GM12878 (cell line): ENCODE measurements at regions not wholly inside any gene's neighbourhood (a gene's known extent, or its start where the extent isn't known, plus 50 kb on each side); places are given as distances from the start of the nearest gene placed in this dataset.

ENCODE experiments used
- ATAC-seq: fragments of 200-7000 bp; cut with Tn5 transposase; 3 replicates; pipeline ENCODE4 v1.9.1; 2020; ENCODE audit warnings: mild to moderate bottlenecking, moderate library complexity
- BruUV-seq: library from RNA; stranded (reverse); fragments of 400-500 nt; replicated peaks from 2 replicates; lab custom pipeline; 2021; lab: Mats Ljungman, UMichigan
- CTCF ChIA-PET: fragments of 300-600 bp; sonication (Branson Sonifier 250); formaldehyde crosslinking; extraction: SDS; loops from one replicate; lab custom pipeline; 2021; ENCODE audit warnings: inconsistent platforms; lab: Yijun Ruan, JAX
- POLR2A ChIA-PET: fragments of 350-600 bp; formaldehyde crosslinking; extraction: SDS; loops from one replicate; lab custom pipeline; 2021; ENCODE audit warnings: inconsistent platforms; lab: Charles Lee
- RAD21 ChIA-PET: fragments of 300-600 bp; sonication (Branson Sonifier 250); formaldehyde crosslinking; loops from one replicate; lab custom pipeline; 2023; ENCODE audit warnings: antibody characterized with exemption; ENCODE audit not compliant: unreplicated experiment; lab: Charles Lee
- SMC1A ChIA-PET: fragments of 300-600 bp; sonication (Branson Sonifier 250); formaldehyde crosslinking; loops from one replicate; lab custom pipeline; 2023; ENCODE audit not compliant: unreplicated experiment, uncharacterized antibody; lab: Charles Lee
- DNase-seq: peaks from one replicate; pipeline ENCODE4 v3.0.0-alpha.2; 2011; ENCODE audit warnings: low read depth, low spot score
- FAIRE-seq: peaks from 3 replicates; lab custom pipeline; 2011; peaks lifted over from hg19 to GRCh38; lab: Jason Lieb, UNC
- H2AFZ ChIP-seq: 2 replicates; pipeline ENCODE4 v1.6.0; 2011; ENCODE audit warnings: low read depth, low read length, control low read depth; ENCODE audit not compliant: control insufficient read depth
- H3K27ac ChIP-seq: 2 replicates; pipeline ENCODE4 v1.5.1; 2011; ENCODE audit warnings: control low read depth; ENCODE audit not compliant: control insufficient read depth, insufficient read depth
- H3K27me3 ChIP-seq, 2 experiments: replicated peaks in 1 of 2; 2 replicates each; pipeline versions ENCODE4 v1.6.0 to v1.6.1; 2011; ENCODE audit warnings: low read length in 1 of 2; ENCODE audit not compliant: control insufficient read depth in 2 of 2, insufficient read depth in 2 of 2
- H3K36me3 ChIP-seq, 2 experiments: 2 replicates each; pipeline ENCODE4 v1.5.1; 2011; ENCODE audit warnings: low read length in 1 of 2; ENCODE audit not compliant: control insufficient read depth in 2 of 2, insufficient read depth in 2 of 2
- H3K4me1 ChIP-seq: 2 replicates; pipeline ENCODE4 v1.6.1; 2011; ENCODE audit warnings: mild to moderate bottlenecking, low read length, moderate library complexity, mixed read lengths; ENCODE audit not compliant: control insufficient read depth, insufficient read depth
- H3K4me2 ChIP-seq: 2 replicates; pipeline ENCODE4 v1.6.0; 2011; ENCODE audit warnings: control low read depth; ENCODE audit not compliant: control insufficient read depth, insufficient read depth
- H3K4me3 ChIP-seq: fragments of 200-600 bp; sonication (generic); 2 replicates; pipeline ENCODE4 v1.5.1; 2016
- H3K79me2 ChIP-seq: 2 replicates; pipeline ENCODE4 v1.6.0; 2011; ENCODE audit warnings: low read length; ENCODE audit not compliant: control insufficient read depth, insufficient read depth
- H3K9ac ChIP-seq: 2 replicates; pipeline ENCODE4 v1.8.0; 2011; ENCODE audit warnings: low read length, control low read depth, mixed read lengths; ENCODE audit not compliant: control insufficient read depth, insufficient read depth
- H3K9me3 ChIP-seq: replicated peaks from 3 replicates; pipeline ENCODE4 v1.5.1; 2011; ENCODE audit warnings: mild to moderate bottlenecking, low read length; ENCODE audit not compliant: control insufficient read depth, insufficient read depth
- H4K20me1 ChIP-seq: 2 replicates; pipeline ENCODE4 v1.6.0; 2011; ENCODE audit not compliant: control insufficient read depth, insufficient read depth
- CEBPB ChIP-seq, 2 experiments: fragments of 150-350 bp in 1 of 2; IDR thresholded peaks; 2 replicates each; pipeline ENCODE4 v1.6.1; 2012 to 2014; ENCODE audit warnings: low read depth in 2 of 2, low read length in 2 of 2, borderline replicate concordance in 1 of 2, inconsistent platforms in 1 of 2
- ETV6 ChIP-seq, 2 experiments: fragments of 450-650 bp in 1 of 2; IDR thresholded peaks in 1 of 2; conservative IDR thresholded peaks in 1 of 2; 2 replicates each; pipeline ENCODE4 v1.6.1; 2014; ENCODE audit warnings: antibody characterized with exemption in 1 of 2, borderline replicate concordance in 1 of 2, low read depth in 1 of 2, mild to moderate bottlenecking in 1 of 2, moderate library complexity in 1 of 2
- GABPA ChIP-seq: IDR thresholded peaks from 2 replicates; pipeline ENCODE4 v1.6.1; 2014; ENCODE audit warnings: antibody characterized with exemption, low read depth, mild to moderate bottlenecking, inconsistent platforms
- IKZF2 ChIP-seq, 2 experiments: fragments of 450-650 bp; IDR thresholded peaks; 2 replicates each; pipeline ENCODE4 v1.6.1; 2017; ENCODE audit warnings: mild to moderate bottlenecking in 2 of 2, moderate library complexity in 2 of 2
- NR2C1 ChIP-seq: fragments of 450-650 bp; IDR thresholded peaks from 2 replicates; pipeline ENCODE4 v1.6.1; 2017; ENCODE audit warnings: antibody characterized with exemption, mild to moderate bottlenecking, moderate library complexity
- RFX5 ChIP-seq: IDR thresholded peaks from 2 replicates; pipeline ENCODE4 v1.6.1; 2011; ENCODE audit warnings: low read depth, low read length, improper control_type of control experiment
- SREBF2 ChIP-seq: IDR thresholded peaks from 2 replicates; pipeline ENCODE4 v1.6.1; 2012; ENCODE audit warnings: mild to moderate bottlenecking, low read length
- TBL1XR1 ChIP-seq: IDR thresholded peaks from 2 replicates; pipeline ENCODE4 v1.6.1; 2012; ENCODE audit warnings: low read depth, low read length, improper control_type of control experiment
- YY1 ChIP-seq: IDR thresholded peaks from 2 replicates; pipeline ENCODE4 v1.6.1; 2011; ENCODE audit warnings: low read depth, mild to moderate bottlenecking, low read length
- ZBTB4 ChIP-seq: fragments of 450-650 bp; formaldehyde crosslinking; IDR thresholded peaks from 2 replicates; pipeline ENCODE4 v1.4.0; 2022; ENCODE audit warnings: mild to moderate bottlenecking, moderate library complexity
- ZNF622 ChIP-seq: fragments of 450-650 bp; IDR thresholded peaks from 2 replicates; pipeline ENCODE4 v1.6.1; 2017; ENCODE audit warnings: mild to moderate bottlenecking, inconsistent platforms
- WGBS: methylation state at CpG from one replicate; pipeline ENCODE4 v1.1.6; 2016; ENCODE audit warnings: low lambda C conversion rate; ENCODE audit not compliant: insufficient replicate concordance, insufficient coverage; ENCODE audit errors: missing lambda C conversion rate; 5-methylcytosine and 5-hydroxymethylcytosine counted together
- in situ Hi-C: fragments of 300-500 bp; cut with MboI; formaldehyde crosslinking; loops from 9 replicates; pipeline ENCODE4 v1.14.3; 2018; ENCODE audit warnings: mixed read lengths
- intact Hi-C: fragments of 100-400 bp; cut with micrococcal nuclease; formaldehyde crosslinking; loops from one replicate; pipeline ENCODE4 v1.14.2; 2022; ENCODE audit not compliant: unreplicated experiment

DNA sequence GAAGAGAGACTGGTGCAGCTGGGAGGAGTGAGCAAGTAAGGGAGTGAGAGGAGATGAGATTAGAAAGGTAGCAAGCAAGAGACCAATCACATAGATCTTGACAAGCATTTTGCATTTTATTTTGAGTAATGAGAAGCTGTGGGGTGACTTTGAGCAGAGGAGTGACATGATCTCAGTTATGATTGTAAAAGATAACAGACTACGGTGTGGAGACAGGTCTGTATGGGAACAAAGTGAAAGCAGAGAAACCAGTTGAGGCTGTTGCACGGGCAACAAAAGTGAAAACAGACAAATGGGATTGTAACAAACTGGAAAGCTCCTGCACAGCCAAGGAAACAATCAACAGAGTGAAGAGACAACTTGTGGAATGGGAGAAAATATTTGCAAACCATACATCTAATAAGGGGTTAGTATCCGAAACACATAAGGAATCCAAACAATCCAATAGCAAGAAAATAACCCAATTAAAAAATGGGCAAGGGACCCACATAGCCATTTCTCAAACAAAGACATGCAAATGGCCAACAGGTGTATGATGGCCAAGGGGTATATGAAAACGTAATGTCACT lies 68.4 kb downstream of the SNRPE start:
- no peak for TF ChIP-seq IKZF2 (IDR thresholded peaks at IDR 0.05)
- no peak for TF ChIP-seq NR2C1
- no peak for TF ChIP-seq SREBF2
- no peak for TF ChIP-seq CEBPB (IDR thresholded peaks at IDR 0.05; ENCODE audit: borderline replicate concordance in 1 of 2, low read depth in 2 of 2, low read length in 2 of 2)
- TF ChIP-seq TBL1XR1 = no peak
- no peak for TF ChIP-seq GABPA
- no peak for TF ChIP-seq YY1
- no peak for TF ChIP-seq ZNF622
- TF ChIP-seq ETV6 (conservative IDR thresholded peaks at IDR 0.05 in 1 of 2, IDR thresholded peaks at IDR 0.05 in 1 of 2; ENCODE audit: borderline replicate concordance in 1 of 2, low read depth in 1 of 2) = no peak
- TF ChIP-seq RFX5 = no peak
- TF ChIP-seq ZBTB4 = no peak
- ChIA-PET RAD21 (no interaction called here), SMC1A (no interaction called here), POLR2A (no interaction called here), CTCF (interaction anchor here (0.7 kb wide), 1 partner anchor 132 kb away, joined by 3 read pairs; no protein-coding TSS in a partner anchor)
- no peaks in the 10 kb centered on the region for H3K9me3 ChIP-seq
- no peak overlapping the region for H3K9ac ChIP-seq
- WGBS = 27% methylated on average over 4 of the region's 4 CpGs
- H2AFZ ChIP-seq = no peak overlapping the region
- DNase-seq (no peak), ATAC-seq (no peak), FAIRE-seq (no peak)
- intact Hi-C loops (no loop called here), in situ Hi-C loops (no loop called here)
- no peaks in the 10 kb centered on the region for H4K20me1 ChIP-seq
- no peaks in the 10 kb centered on the region for H3K4me1 ChIP-seq
- H3K4me2 ChIP-seq = no peak overlapping the region
- no peaks in the 10 kb centered on the region for H3K27me3 ChIP-seq
- H3K36me3 ChIP-seq = no peaks in the 10 kb centered on the region
- H3K79me2 ChIP-seq = no peaks in the 10 kb centered on the region
- no peak overlapping the region for H3K4me3 ChIP-seq
- BruUV-seq = no TSS peak
- no peak overlapping the region for H3K27ac ChIP-seq
